8988T (cell line): ENCODE measurements at regions not wholly inside any gene's neighbourhood (a gene's known extent, or its start where the extent isn't known, plus 50 kb on each side); places are given as distances from the start of the nearest gene placed in this dataset.
A peak's percentile ranks its signal among the peaks of the same experiment; 100 is the strongest.
"Not testable (repeated sequence)": the region's sequence is repeated elsewhere in the genome, so short reads cannot be mapped to it uniquely, and the experiment has no call there.

Source experiments
- DNase-seq: peaks from one replicate; pipeline ENCODE4 v3.0.0; 2011

GRCh38 chr1:67532452-67533216, 102.4 kb upstream of the SERBP1 start:
- peak; percentile 27 for DNase-seq

- no peak for DNase-seq
Observed at GRCh38 chr1:67534627-67535065, 104.4 kb upstream of the SERBP1 start.

- DNase-seq: peak; percentile 24
Observed at GRCh38 chr1:67535474-67535873, 105.3 kb upstream of the SERBP1 start.

GRCh38 chr1:67536957-67537666, 106.9 kb upstream of the SERBP1 start:
- no peak for DNase-seq

- no peak for DNase-seq
Observed at GRCh38 chr1:67537667-67538018, 107.4 kb upstream of the SERBP1 start.

- DNase-seq: no peak
Observed at GRCh38 chr1:67540025-67540732, 110.0 kb upstream of the SERBP1 start.

GRCh38 chr1:67540733-67541125, 110.5 kb upstream of the SERBP1 start:
- DNase-seq: no peak

- DNase-seq: no peak
Observed at GRCh38 chr1:67542747-67543146, 112.5 kb upstream of the SERBP1 start.

- DNase-seq: no peak
Observed at GRCh38 chr1:67544921-67545320, 114.7 kb upstream of the SERBP1 start.

- no peak for DNase-seq
Observed at GRCh38 chr1:67545364-67545763, 115.2 kb upstream of the SERBP1 start.

GRCh38 chr1:67551375-67551774, 121.2 kb upstream of the SERBP1 start:
- no peak for DNase-seq

GRCh38 chr1:67552336-67552759, 122.1 kb upstream of the SERBP1 start:
- DNase-seq: no peak

GRCh38 chr1:67554204-67554603, 124.0 kb upstream of the SERBP1 start:
- not testable (repeated sequence) for DNase-seq

GRCh38 chr1:67555461-67556296, 125.5 kb upstream of the SERBP1 start:
- DNase-seq: no peak

- DNase-seq: no peak
Observed at GRCh38 chr1:67556297-67556900, 126.2 kb upstream of the SERBP1 start.

- no peak for DNase-seq
Observed at GRCh38 chr1:67557696-67558448, 127.1 kb upstream of the GADD45A start.

- no peak for DNase-seq
Observed at GRCh38 chr1:67558449-67559193, 126.4 kb upstream of the GADD45A start.

- DNase-seq: no peak
Observed at GRCh38 chr1:67559222-67559700, 125.7 kb upstream of the GADD45A start.

GRCh38 chr1:67560580-67561255, 124.3 kb upstream of the GADD45A start:
- DNase-seq: no peak

GRCh38 chr1:67561704-67562113, 123.3 kb upstream of the GADD45A start:
- DNase-seq: peak; percentile 44
